ENCODE measurements at regions not wholly inside any gene's neighbourhood (a gene's known extent, or its start where the extent isn't known, plus 50 kb on each side); places are given as distances from the start of the nearest gene placed in this dataset.

DNA sequence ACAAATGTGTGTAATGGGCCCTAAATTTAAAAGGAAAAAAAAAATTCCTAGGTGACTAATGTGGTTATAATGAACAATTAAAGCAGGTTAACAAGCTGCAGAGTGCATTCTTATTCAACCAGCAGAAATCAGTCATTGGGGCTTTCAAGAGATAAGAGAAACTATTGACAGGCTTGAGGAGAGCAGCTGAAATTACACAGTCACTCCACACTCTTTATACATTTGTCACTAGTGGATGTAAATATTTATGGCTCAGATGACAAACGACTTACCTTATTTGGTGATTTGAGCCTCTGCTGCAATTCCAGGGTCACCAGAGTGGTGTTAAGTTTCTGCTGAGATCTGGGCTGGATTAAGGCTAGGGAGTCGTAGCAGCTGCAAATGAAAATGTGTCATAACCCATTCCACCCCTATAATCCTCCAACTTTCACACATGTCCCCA is 896.3 kb downstream of the TTLL7 start:
- FAIRE-seq (no peak), DNase-seq (ENCODE audit: low spot score) (no peak)

DNA sequence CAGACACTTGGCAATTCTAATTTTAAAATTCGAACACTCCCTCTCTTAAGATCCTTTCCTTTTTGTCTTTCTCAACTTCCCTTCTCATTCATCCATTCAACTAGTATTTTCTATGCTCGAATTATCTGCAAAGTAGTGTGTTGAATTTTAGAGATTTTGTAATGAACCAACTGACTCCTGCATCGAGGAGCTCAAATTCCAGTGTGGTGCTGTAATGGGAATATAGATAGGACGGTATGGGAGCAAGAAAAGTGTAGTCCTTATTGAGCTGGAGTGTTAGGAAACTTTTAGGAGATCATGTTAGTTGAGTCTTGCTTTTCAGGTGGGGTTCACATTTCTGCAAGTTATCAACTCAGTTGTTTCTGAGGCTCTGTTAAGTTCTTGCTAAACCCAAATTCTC is 897.5 kb downstream of the TTLL7 start:
- no peak for FAIRE-seq
- no peak for DNase-seq (ENCODE audit: low spot score)

GRCh38 chr1:83100133-83100532 is 898.8 kb downstream of the TTLL7 start:
- DNase-seq (ENCODE audit: low spot score) (no peak), FAIRE-seq (no peak)

GRCh38 chr1:83098791-83099190 is 900.1 kb downstream of the TTLL7 start:
- DNase-seq (ENCODE audit: low spot score) = no peak
- no peak for FAIRE-seq

GRCh38 chr1:83098131-83098530 is 900.8 kb downstream of the TTLL7 start:
- DNase-seq (ENCODE audit: low spot score) (no peak), FAIRE-seq (no peak)

DNA sequence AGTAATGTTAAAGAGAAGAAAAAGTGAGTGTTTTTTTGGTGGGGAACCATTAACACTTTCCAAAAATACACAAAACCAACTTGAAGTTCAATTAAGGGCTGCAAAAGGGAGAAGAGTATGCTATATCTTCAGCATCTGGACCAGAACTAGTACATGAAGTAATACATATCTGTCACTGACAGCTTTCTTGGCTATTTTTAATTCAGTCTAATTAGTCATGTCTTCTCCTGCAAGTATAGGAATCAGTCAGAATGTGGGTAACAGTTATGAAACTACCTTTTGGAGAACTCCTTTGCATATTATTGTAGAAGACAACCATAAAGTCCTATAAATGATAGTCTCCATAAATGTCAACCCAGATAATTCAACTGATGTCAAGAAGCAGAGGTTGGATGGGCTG is 901.2 kb downstream of the TTLL7 start:
- DNase-seq (ENCODE audit: low spot score) = no peak
- FAIRE-seq = no peak

DNA sequence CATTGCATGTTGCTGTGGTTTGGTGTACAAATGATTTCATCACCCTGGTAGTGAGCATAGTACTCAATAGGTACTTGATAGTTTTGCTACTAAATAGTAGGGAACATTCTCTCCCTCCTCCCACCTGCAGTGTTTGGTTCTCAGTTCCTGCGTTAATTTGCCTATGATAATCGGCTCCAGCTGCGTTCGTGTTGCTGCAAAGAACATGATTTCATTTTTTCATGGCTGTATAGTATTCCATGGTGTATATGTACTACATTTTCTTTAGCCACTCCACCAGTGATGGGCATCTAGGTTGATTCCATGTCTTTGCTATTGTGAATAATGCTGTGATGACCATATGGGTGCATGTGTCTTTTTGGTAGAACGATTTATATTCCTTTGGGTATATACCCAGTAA is 903.4 kb downstream of the TTLL7 start:
- no peak for FAIRE-seq

GRCh38 chr1:83090195-83090594 is 908.7 kb downstream of the TTLL7 start:
- FAIRE-seq (no peak), DNase-seq (ENCODE audit: low spot score) (no peak)

More for the DNA sequence above, 903.4 kb downstream of the TTLL7 start:
- no peak for DNase-seq (ENCODE audit: low spot score)

- FAIRE-seq = no peak
These were observed 911.1 kb downstream of the TTLL7 start for GRCh38 chr1:83087851-83088250.

GRCh38 chr1:83086986-83087512 is 911.9 kb downstream of the TTLL7 start:
- no peak for FAIRE-seq

More at GRCh38 chr1:83087851-83088250, 911.1 kb downstream of the TTLL7 start:
- DNase-seq (ENCODE audit: low spot score) = no peak

GRCh38 chr1:83086346-83086745 is 912.6 kb downstream of the TTLL7 start:
- no peak for DNase-seq (ENCODE audit: low spot score)

More at GRCh38 chr1:83086986-83087512, 911.9 kb downstream of the TTLL7 start:
- DNase-seq (ENCODE audit: low spot score) = no peak

DNA sequence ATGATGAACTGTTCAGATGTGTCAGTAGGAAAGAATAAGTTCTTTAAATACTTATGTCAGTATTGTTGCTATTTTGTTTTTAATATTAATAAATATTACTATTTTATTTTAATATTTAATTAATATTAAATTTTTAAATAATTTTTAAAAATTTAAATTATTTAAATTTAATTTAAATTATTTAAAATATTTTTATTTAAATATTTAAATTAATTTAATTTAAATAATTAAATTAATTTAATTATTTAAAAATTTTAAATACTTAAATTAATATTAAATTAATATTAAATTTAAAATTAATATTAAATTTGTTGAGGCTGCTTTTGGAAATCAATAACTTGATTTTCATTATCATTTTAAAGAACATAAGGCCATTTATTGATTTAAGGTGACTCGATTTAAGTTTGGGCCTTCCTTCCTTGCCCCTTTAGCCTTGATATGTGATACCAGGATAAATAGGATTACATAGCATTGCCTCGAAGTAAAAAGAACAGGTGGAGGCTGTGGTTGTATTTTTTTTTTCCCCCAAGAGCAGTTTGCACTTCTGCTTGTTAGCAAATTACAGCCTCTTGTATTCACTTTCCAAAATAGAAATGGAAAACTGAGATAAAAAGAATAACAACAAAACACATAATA is 915.2 kb downstream of the TTLL7 start:
- FAIRE-seq = no peak

More at GRCh38 chr1:83086346-83086745, 912.6 kb downstream of the TTLL7 start:
- FAIRE-seq = no peak

GRCh38 chr1:83077411-83077810 is 921.5 kb downstream of the TTLL7 start:
- FAIRE-seq (no peak), DNase-seq (ENCODE audit: low spot score) (no peak)

More for the DNA sequence above, 915.2 kb downstream of the TTLL7 start:
- no peak for DNase-seq (ENCODE audit: low spot score)

DNA sequence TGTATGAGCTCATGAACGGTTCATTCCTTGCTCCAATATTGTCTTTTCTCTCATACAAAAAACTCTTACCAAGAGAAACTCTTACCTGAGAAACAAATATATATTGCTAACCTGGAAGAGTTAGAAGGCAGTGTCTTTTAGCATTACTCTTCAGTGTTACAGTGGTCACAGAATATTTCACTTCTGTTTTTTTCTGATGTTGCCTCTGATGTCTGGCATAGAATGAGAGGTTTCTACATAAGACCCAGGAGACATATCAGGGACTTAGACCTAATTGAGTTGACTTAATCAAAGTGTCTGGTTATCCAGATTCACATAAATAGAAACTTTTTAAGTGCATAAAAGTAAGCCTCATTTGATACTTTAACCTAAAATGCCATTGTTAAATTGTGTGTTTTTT is 923.8 kb downstream of the TTLL7 start:
- no peak for FAIRE-seq
- DNase-seq (ENCODE audit: low spot score) = no peak

GRCh38 chr1:83067954-83068353 is 931.0 kb downstream of the TTLL7 start:
- no peak for FAIRE-seq
- DNase-seq (ENCODE audit: low spot score) = no peak

- DNase-seq (ENCODE audit: low spot score) (no peak), FAIRE-seq (no peak)
These were observed 932.8 kb downstream of the TTLL7 start for GRCh38 chr1:83065952-83066727.

- no peak for DNase-seq (ENCODE audit: low spot score)
- no peak for FAIRE-seq
These were observed 934.2 kb downstream of the TTLL7 start for GRCh38 chr1:83064589-83065242.

GRCh38 chr1:83060651-83061390 is 938.1 kb downstream of the TTLL7 start:
- DNase-seq (ENCODE audit: low spot score) = no peak
- no peak for FAIRE-seq

DNA sequence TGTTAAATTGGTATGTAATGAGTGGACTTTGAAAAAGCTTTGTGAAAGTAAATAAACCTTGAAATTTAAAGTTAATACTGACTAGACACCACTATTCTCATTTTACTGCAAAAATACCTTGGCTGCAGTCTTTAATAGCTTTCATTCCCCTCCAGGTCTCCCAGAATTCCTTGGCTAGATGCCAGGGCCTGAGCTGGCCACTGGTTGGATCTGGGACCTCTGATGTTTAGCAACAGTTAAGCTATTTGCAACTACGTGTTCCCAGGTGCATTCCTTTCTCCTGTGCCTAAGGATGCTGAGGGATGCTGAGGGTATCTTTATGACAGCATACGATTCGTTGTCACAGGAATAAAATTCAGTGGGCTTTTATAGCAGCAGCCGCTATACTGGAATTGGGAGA is 938.7 kb downstream of the TTLL7 start:
- FAIRE-seq = no peak
- DNase-seq (ENCODE audit: low spot score) = peak; percentile 16

DNA sequence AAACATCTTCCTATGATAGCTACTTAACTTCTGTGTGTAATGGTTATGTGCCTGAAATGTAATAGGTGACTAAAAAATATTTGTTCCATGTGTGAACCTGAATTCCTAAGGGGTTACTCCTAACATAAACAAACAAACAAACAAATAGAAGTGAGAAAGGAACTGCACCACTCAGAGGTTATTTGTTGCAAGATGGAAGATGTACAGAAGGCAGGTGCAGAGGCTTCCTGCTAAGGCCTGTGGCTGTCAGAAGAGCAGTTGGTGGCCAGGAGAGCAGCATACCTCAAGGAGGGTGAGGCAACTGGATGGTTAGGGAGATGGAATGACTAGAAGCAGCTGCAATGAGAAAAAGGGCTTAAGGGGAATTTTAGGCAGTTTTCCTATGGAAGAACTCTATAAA is 940.6 kb downstream of the TTLL7 start:
- DNase-seq (ENCODE audit: low spot score) (no peak), FAIRE-seq (no peak)
